ENCODE measurements at regions not wholly inside any gene's neighbourhood (a gene's known extent, or its start where the extent isn't known, plus 50 kb on each side); places are given as distances from the start of the nearest gene placed in this dataset.

DNA sequence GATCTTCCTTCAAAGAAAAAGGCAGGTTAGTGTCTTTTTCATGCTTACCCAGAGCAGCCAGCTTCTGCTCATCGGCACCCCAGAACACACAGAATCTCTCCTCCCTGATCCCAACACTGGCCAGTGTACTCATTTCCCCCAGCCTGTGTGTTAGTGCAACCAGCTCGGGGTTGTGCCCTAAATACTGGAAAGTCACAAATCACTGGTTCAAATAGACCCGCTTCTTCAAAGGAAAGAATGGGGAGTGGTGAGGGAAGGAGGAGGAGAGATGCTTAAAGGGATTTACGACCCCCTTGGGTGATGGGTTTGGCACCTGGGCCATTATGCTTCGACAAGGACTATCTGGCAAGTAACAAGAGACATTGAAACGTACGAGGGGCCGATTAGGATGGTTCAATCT lies 114.0 kb downstream of the FOXB1 start:
- H3K4me2 ChIP-seq (ENCODE audit: insufficient read depth, low read length), result no peak overlapping the region
- peaks cover 50% of the 10 kb centered on the region for H3K27me3 ChIP-seq (ENCODE audit: insufficient read depth, low read length)
- no peak overlapping the region for H2AFZ ChIP-seq (ENCODE audit: low read length)
- no peaks in the 10 kb centered on the region for H3K36me3 ChIP-seq (ENCODE audit: insufficient read depth, low read length)
- TF ChIP-seq, protein P1, sequence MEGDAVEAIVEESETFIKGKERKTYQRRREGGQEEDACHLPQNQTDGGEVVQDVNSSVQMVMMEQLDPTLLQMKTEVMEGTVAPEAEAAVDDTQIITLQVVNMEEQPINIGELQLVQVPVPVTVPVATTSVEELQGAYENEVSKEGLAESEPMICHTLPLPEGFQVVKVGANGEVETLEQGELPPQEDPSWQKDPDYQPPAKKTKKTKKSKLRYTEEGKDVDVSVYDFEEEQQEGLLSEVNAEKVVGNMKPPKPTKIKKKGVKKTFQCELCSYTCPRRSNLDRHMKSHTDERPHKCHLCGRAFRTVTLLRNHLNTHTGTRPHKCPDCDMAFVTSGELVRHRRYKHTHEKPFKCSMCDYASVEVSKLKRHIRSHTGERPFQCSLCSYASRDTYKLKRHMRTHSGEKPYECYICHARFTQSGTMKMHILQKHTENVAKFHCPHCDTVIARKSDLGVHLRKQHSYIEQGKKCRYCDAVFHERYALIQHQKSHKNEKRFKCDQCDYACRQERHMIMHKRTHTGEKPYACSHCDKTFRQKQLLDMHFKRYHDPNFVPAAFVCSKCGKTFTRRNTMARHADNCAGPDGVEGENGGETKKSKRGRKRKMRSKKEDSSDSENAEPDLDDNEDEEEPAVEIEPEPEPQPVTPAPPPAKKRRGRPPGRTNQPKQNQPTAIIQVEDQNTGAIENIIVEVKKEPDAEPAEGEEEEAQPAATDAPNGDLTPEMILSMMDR (IDR thresholded peaks at IDR 0.05; ENCODE audit: extremely low read depth, low read depth, low read length), result no peak
- H3K4me3 ChIP-seq (ENCODE audit: insufficient read depth, low read length), result no peak overlapping the region
- H3K4me1 ChIP-seq (ENCODE audit: insufficient read depth, low read length), result no peaks in the 10 kb centered on the region
- H3K79me2 ChIP-seq (ENCODE audit: insufficient read depth, low read length), result no peaks in the 10 kb centered on the region
- DNase-seq (ENCODE audit: insufficient read length, low spot score, missing footprints), result no peak
- no peaks in the 10 kb centered on the region for H3K9me3 ChIP-seq (ENCODE audit: low read depth, low read length)
- no peak overlapping the region for H3K27ac ChIP-seq (ENCODE audit: low read depth, low read length)
- no peaks in the 10 kb centered on the region for H4K20me1 ChIP-seq (ENCODE audit: insufficient read depth, low read length)

DNA sequence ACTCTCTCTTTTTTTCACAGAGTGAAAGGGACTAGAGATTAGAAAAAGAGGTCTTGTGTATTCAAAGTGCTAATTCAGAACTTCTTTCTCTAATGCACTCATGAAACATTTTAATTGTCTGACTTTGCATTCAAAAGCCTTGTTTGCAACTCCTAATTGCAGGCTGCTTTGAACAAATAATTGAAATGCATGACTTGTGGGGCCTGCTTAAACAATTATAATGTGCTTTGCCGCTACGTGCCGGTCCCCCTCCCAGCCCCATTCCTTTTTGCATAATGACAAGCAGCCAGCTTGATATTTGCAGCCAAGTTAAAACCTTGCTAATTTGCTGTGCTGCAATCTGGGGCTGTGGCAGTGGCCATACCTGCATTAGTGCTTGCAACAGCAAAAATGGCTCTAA lies 114.5 kb downstream of the FOXB1 start:
- H3K79me2 ChIP-seq (ENCODE audit: insufficient read depth, low read length), result no peaks in the 10 kb centered on the region
- no peaks in the 10 kb centered on the region for H3K9me3 ChIP-seq (ENCODE audit: low read depth, low read length)
- TF ChIP-seq, protein P1 (IDR thresholded peaks at IDR 0.05; ENCODE audit: extremely low read depth, low read depth, low read length), result no peak
- H3K36me3 ChIP-seq (ENCODE audit: insufficient read depth, low read length), result no peaks in the 10 kb centered on the region
- H3K4me3 ChIP-seq (ENCODE audit: insufficient read depth, low read length), result no peak overlapping the region
- no peak for DNase-seq (ENCODE audit: insufficient read length, low spot score, missing footprints)
- peaks cover 50% of the 10 kb centered on the region for H3K27me3 ChIP-seq (ENCODE audit: insufficient read depth, low read length)
- no peaks in the 10 kb centered on the region for H4K20me1 ChIP-seq (ENCODE audit: insufficient read depth, low read length)
- no peak overlapping the region for H3K27ac ChIP-seq (ENCODE audit: low read depth, low read length)
- H2AFZ ChIP-seq (ENCODE audit: low read length), result no peak overlapping the region
- H3K4me1 ChIP-seq (ENCODE audit: insufficient read depth, low read length), result no peaks in the 10 kb centered on the region
- no peak overlapping the region for H3K4me2 ChIP-seq (ENCODE audit: insufficient read depth, low read length)

DNA sequence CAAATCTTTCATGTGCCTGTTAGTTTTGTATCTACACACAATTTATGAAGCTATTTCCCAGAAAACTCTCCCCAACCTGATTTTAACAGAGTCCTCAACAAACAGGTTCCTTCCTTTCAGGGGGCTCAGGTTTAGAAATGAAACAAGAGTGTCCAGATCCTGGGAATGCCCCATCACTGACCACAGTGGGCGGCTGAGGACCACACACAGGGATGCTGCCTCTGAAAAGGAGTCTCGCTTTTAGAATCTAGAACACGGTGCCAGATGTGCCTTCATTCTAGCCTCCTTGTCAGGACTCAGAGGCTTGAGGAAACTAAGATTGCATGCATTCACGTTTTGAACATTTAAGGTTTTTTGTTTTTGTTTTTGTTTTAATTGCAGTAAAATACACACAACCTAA lies 115.0 kb downstream of the FOXB1 start:
- Histone ChIP-seq H3K79me2 (ENCODE audit: insufficient read depth, low read length) (no peaks in the 10 kb centered on the region), H3K36me3 (ENCODE audit: insufficient read depth, low read length) (no peaks in the 10 kb centered on the region), H2AFZ (ENCODE audit: low read length) (no peak overlapping the region), H3K27me3 (ENCODE audit: insufficient read depth, low read length) (peaks cover 51% of the 10 kb centered on the region), H3K27ac (ENCODE audit: low read depth, low read length) (no peak overlapping the region), H3K4me2 (ENCODE audit: insufficient read depth, low read length) (no peak overlapping the region), H3K4me3 (ENCODE audit: insufficient read depth, low read length) (no peak overlapping the region), H3K4me1 (ENCODE audit: insufficient read depth, low read length) (no peaks in the 10 kb centered on the region), H4K20me1 (ENCODE audit: insufficient read depth, low read length) (no peaks in the 10 kb centered on the region), H3K9me3 (ENCODE audit: low read depth, low read length) (no peaks in the 10 kb centered on the region)
- TF ChIP-seq, protein P1 (IDR thresholded peaks at IDR 0.05; ENCODE audit: extremely low read depth, low read depth, low read length), result no peak
- no peak for DNase-seq (ENCODE audit: insufficient read length, low spot score, missing footprints)

DNA sequence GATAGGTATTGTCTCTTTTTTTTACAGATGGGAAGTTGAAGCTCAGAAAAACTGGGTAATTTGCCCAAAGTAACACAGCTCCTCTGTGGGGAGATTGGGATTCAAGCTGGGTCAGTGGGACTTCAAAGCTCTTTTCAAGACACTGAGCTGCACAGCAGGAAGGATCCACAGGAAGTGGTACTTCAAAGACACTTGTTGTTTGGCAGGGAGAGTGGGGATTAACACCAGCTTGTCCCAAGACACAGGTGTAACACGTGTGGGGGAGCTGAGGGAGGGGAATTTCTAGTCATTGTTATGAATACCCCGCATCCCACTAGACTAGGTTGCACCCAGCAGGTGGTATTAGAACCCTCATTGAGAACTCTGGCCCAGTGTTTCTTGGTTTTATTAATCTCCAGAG lies 116.0 kb downstream of the FOXB1 start:
- TF ChIP-seq, protein P1 (IDR thresholded peaks at IDR 0.05; ENCODE audit: extremely low read depth, low read depth, low read length), result no peak
- no peak for DNase-seq (ENCODE audit: insufficient read length, low spot score, missing footprints)
- Histone ChIP-seq H3K27me3 (ENCODE audit: insufficient read depth, low read length) (peaks cover 56% of the 10 kb centered on the region), H3K9me3 (ENCODE audit: low read depth, low read length) (no peaks in the 10 kb centered on the region), H3K4me3 (ENCODE audit: insufficient read depth, low read length) (no peak overlapping the region), H4K20me1 (ENCODE audit: insufficient read depth, low read length) (no peaks in the 10 kb centered on the region), H3K79me2 (ENCODE audit: insufficient read depth, low read length) (no peaks in the 10 kb centered on the region), H3K27ac (ENCODE audit: low read depth, low read length) (no peak overlapping the region), H3K4me2 (ENCODE audit: insufficient read depth, low read length) (no peak overlapping the region), H3K4me1 (ENCODE audit: insufficient read depth, low read length) (no peaks in the 10 kb centered on the region), H2AFZ (ENCODE audit: low read length) (no peak overlapping the region), H3K36me3 (ENCODE audit: insufficient read depth, low read length) (no peaks in the 10 kb centered on the region)

Measured in osteoblast (primary cell).